ENCODE measurements at regions not wholly inside any gene's neighbourhood (a gene's known extent, or its start where the extent isn't known, plus 50 kb on each side); places are given as distances from the start of the nearest gene placed in this dataset.

DNA sequence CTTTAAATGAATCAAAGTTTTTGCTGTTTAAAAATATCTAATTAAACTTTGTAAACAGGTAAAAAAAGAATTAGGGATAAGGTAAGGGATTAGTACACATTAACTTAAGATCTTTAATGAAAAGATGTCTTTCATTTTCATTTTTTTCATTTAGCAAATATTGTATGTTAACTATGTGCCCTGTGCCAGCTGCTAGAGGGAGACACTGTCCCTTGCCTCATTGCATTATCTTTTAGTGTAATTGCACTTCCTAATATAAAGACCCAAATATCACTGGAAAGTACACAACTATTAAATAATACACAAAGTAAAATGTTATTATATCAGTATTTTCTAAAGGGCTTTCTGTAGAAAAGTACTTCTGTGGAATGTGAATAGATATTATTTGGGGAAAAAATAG lies 102.7 kb downstream of the GPR37 start:
- TF ChIP-seq POLR2A (IDR thresholded peaks at IDR 0.05): no peak
- TF ChIP-seq, protein P1, sequence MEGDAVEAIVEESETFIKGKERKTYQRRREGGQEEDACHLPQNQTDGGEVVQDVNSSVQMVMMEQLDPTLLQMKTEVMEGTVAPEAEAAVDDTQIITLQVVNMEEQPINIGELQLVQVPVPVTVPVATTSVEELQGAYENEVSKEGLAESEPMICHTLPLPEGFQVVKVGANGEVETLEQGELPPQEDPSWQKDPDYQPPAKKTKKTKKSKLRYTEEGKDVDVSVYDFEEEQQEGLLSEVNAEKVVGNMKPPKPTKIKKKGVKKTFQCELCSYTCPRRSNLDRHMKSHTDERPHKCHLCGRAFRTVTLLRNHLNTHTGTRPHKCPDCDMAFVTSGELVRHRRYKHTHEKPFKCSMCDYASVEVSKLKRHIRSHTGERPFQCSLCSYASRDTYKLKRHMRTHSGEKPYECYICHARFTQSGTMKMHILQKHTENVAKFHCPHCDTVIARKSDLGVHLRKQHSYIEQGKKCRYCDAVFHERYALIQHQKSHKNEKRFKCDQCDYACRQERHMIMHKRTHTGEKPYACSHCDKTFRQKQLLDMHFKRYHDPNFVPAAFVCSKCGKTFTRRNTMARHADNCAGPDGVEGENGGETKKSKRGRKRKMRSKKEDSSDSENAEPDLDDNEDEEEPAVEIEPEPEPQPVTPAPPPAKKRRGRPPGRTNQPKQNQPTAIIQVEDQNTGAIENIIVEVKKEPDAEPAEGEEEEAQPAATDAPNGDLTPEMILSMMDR (IDR thresholded peaks at IDR 0.05): no peak
- no peak for DNase-seq
- Histone ChIP-seq H3K36me3 (no peaks in the 10 kb centered on the region), H3K27ac (no peak overlapping the region), H3K4me1 (no peaks in the 10 kb centered on the region), H3K4me3 (no peak overlapping the region), H3K9me3 (no peaks in the 10 kb centered on the region), H3K27me3 (no peaks in the 10 kb centered on the region)
- ATAC-seq: no peak
- intact Hi-C loops (cut with DNase I): no loop called here

DNA sequence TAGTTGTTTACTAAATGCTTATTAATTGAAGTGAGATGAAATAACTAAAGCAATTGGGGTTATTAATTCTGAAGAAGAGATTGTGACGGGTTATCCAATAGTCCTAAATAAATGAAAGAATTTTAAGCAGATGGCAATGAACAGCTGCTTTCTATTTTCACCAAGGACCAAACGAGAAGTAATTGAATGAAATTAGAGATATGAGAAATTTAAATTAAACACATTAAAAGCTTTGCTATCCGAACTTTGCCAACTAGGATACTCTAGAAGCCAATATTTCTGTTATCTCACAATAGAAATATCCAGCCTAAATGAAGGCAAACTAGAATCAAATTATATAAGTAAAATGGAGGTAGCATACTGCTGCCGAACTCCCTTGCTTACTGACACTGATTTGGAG lies 103.2 kb downstream of the GPR37 start:
- H3K36me3 ChIP-seq: no peaks in the 10 kb centered on the region
- no peak overlapping the region for H3K27ac ChIP-seq
- 66 to 76% (median 69%) methylated on average over 4 of the region's 4 CpGs for WGBS, 4 donors
- DNase-seq (no peak), ATAC-seq (no peak)
- no peaks in the 10 kb centered on the region for H3K27me3 ChIP-seq
- H3K4me3 ChIP-seq: no peak overlapping the region
- no peaks in the 10 kb centered on the region for H3K9me3 ChIP-seq
- H3K4me1 ChIP-seq: no peaks in the 10 kb centered on the region
- intact Hi-C loops (cut with DNase I): no loop called here
- TF ChIP-seq POLR2A (IDR thresholded peaks at IDR 0.05): no peak
- TF ChIP-seq, protein P1 (IDR thresholded peaks at IDR 0.05): no peak

GRCh38 chr7:124655990-124656389 lies 109.6 kb downstream of the GPR37 start:
- Histone ChIP-seq H3K9me3 (no peaks in the 10 kb centered on the region), H3K4me1 (no peaks in the 10 kb centered on the region), H3K27ac (no peak overlapping the region), H3K27me3 (no peaks in the 10 kb centered on the region), H3K4me3 (no peak overlapping the region), H3K36me3 (no peaks in the 10 kb centered on the region)
- no peak for DNase-seq
- no peak for TF ChIP-seq POLR2A (IDR thresholded peaks at IDR 0.05)
- TF ChIP-seq, protein P1 (IDR thresholded peaks at IDR 0.05): no peak
- no peak for ATAC-seq
- intact Hi-C loops (cut with DNase I): no loop called here
- 55 to 81% (median 76%) methylated on average over 3 of the region's 3 CpGs for WGBS, 4 donors

DNA sequence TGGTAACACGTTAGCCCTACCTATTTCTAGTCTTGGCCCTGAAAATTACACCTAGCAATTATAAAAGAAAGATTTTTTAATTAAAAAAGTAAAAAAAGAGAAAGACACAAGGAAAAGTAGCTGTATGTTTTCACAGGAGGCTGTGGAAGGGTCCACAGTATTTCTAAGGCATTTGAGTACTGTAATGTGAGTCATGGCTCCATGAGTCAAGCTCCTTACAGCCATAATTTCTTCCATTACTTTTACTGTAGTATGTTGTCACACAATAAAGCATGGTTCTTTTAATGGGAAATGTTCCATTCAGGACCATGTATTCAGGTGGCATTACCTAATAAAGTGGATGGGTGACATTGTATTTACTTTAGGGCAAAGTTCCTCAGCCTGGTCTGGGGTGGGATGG lies 113.4 kb downstream of the GPR37 start:
- intact Hi-C loops (cut with DNase I): no loop called here
- ATAC-seq: no peak

More for the DNA sequence above, 113.4 kb downstream of the GPR37 start:
- H3K4me3 ChIP-seq: no peak overlapping the region
- DNase-seq: no peak
- no peak overlapping the region for H3K27ac ChIP-seq
- H3K36me3 ChIP-seq: no peaks in the 10 kb centered on the region
- WGBS, 4 donors: 64 to 79% (median 78%) methylated on average over 1 of the region's 1 CpG
- H3K27me3 ChIP-seq: no peaks in the 10 kb centered on the region
- H3K9me3 ChIP-seq: no peaks in the 10 kb centered on the region
- TF ChIP-seq, protein P1 (IDR thresholded peaks at IDR 0.05): no peak
- no peak for TF ChIP-seq POLR2A (IDR thresholded peaks at IDR 0.05)
- H3K4me1 ChIP-seq: no peaks in the 10 kb centered on the region
